GM18867 (cell line): ENCODE measurements at regions not wholly inside any gene's neighbourhood (a gene's known extent, or its start where the extent isn't known, plus 50 kb on each side); places are given as distances from the start of the nearest gene placed in this dataset.
"Not testable (repeated sequence)": the region's sequence is repeated elsewhere in the genome, so short reads cannot be mapped to it uniquely, and the experiment has no call there.

Experiments
- ATAC-seq: cut with Tn5 transposase; IDR thresholded peaks from one replicate; pipeline ENCODE4 v1.9.1; 2021; ENCODE audit warnings: mild to moderate bottlenecking, moderate library complexity; ENCODE audit not compliant: unreplicated experiment

- ATAC-seq = no peak
These were observed 52.8 kb upstream of the IL1RAPL2 start for GRCh38 chrX:104513162-104513561.

- ATAC-seq = no peak
These were observed 55.2 kb upstream of the IL1RAPL2 start for GRCh38 chrX:104510801-104511200.

GRCh38 chrX:104502460-104502859 is 63.5 kb upstream of the IL1RAPL2 start:
- no peak for ATAC-seq

GRCh38 chrX:104488811-104489210 is 77.2 kb upstream of the IL1RAPL2 start:
- no peak for ATAC-seq

GRCh38 chrX:104486691-104487090 is 79.3 kb upstream of the IL1RAPL2 start:
- ATAC-seq = no peak

- no peak for ATAC-seq
These were observed 83.2 kb upstream of the IL1RAPL2 start for GRCh38 chrX:104482757-104483156.

- ATAC-seq = no peak
These were observed 96.2 kb upstream of the IL1RAPL2 start for GRCh38 chrX:104469771-104470170.

- no peak for ATAC-seq
These were observed 106.2 kb upstream of the IL1RAPL2 start for GRCh38 chrX:104459796-104460195.

- ATAC-seq = not testable (repeated sequence)
These were observed 108.9 kb upstream of the IL1RAPL2 start for GRCh38 chrX:104457130-104457529.

GRCh38 chrX:104450316-104450715 is 115.7 kb upstream of the IL1RAPL2 start:
- no peak for ATAC-seq

GRCh38 chrX:104445591-104445990 is 120.4 kb upstream of the IL1RAPL2 start:
- no peak for ATAC-seq

GRCh38 chrX:104435249-104435648 is 130.8 kb upstream of the IL1RAPL2 start:
- ATAC-seq = no peak

GRCh38 chrX:104432321-104432720 is 133.7 kb upstream of the IL1RAPL2 start:
- ATAC-seq = no peak

- ATAC-seq = no peak
These were observed 135.3 kb upstream of the IL1RAPL2 start for GRCh38 chrX:104430742-104431119.

- no peak for ATAC-seq
These were observed 135.8 kb upstream of the IL1RAPL2 start for GRCh38 chrX:104430072-104430741.

- ATAC-seq = no peak
These were observed 137.8 kb upstream of the IL1RAPL2 start for GRCh38 chrX:104428231-104428630.

GRCh38 chrX:104427693-104428092 is 138.3 kb upstream of the IL1RAPL2 start:
- no peak for ATAC-seq

GRCh38 chrX:104427073-104427472 is 138.9 kb upstream of the IL1RAPL2 start:
- no peak for ATAC-seq

GRCh38 chrX:104420907-104421306 is 145.1 kb upstream of the IL1RAPL2 start:
- ATAC-seq = no peak

GRCh38 chrX:104419926-104420325 is 146.1 kb upstream of the IL1RAPL2 start:
- no peak for ATAC-seq

GRCh38 chrX:104419211-104419610 is 146.8 kb upstream of the IL1RAPL2 start:
- no peak for ATAC-seq

- no peak for ATAC-seq
These were observed 154.2 kb upstream of the IL1RAPL2 start for GRCh38 chrX:104411800-104412199.

- ATAC-seq = no peak
These were observed 145.7 kb upstream of the ESX1 start for GRCh38 chrX:104400387-104400786.
